ENCODE measurements at regions not wholly inside any gene's neighbourhood (a gene's known extent, or its start where the extent isn't known, plus 50 kb on each side); places are given as distances from the start of the nearest gene placed in this dataset.

- Mint-ChIP-seq H3K27ac (no peak overlapping the region), H3K4me1 (peaks cover 2% of the 10 kb centered on the region), H3K4me3 (no peak overlapping the region), H3K27me3 (ENCODE audit: low read depth) (no peaks in the 10 kb centered on the region), H3K36me3 (no peaks in the 10 kb centered on the region), H3K9me3 (peaks cover 4% of the 10 kb centered on the region)
- no peak for TF ChIP-seq CTCF (IDR thresholded peaks at IDR 0.05; ENCODE audit: unreplicated experiment)
- no peak for DNase-seq (ENCODE audit: low spot score in 2 of 2, unreplicated experiment in 2 of 2)
Observed at GRCh38 chr2:17441055-17441771, 77.0 kb downstream of the RAD51AP2 start.

GRCh38 chr2:17430326-17430725, 87.9 kb downstream of the RAD51AP2 start:
- DNase-seq (ENCODE audit: low spot score in 2 of 2, unreplicated experiment in 2 of 2), result no peak
- no peak for TF ChIP-seq CTCF (IDR thresholded peaks at IDR 0.05; ENCODE audit: unreplicated experiment)
- no peaks in the 10 kb centered on the region for H3K9me3 Mint-ChIP-seq
- H3K4me1 Mint-ChIP-seq, result peaks cover 15% of the 10 kb centered on the region
- no peak overlapping the region for H3K27ac Mint-ChIP-seq
- H3K4me3 Mint-ChIP-seq, result no peak overlapping the region
- H3K36me3 Mint-ChIP-seq, result no peaks in the 10 kb centered on the region
- H3K27me3 Mint-ChIP-seq (ENCODE audit: low read depth), result peaks cover 3% of the 10 kb centered on the region

GRCh38 chr2:17429130-17429529, 89.1 kb downstream of the RAD51AP2 start:
- no peak for DNase-seq (ENCODE audit: low spot score in 2 of 2, unreplicated experiment in 2 of 2)
- no peak overlapping the region for H3K4me3 Mint-ChIP-seq
- H3K27me3 Mint-ChIP-seq (ENCODE audit: low read depth), result peaks cover 3% of the 10 kb centered on the region
- H3K4me1 Mint-ChIP-seq, result peaks cover 15% of the 10 kb centered on the region
- TF ChIP-seq CTCF (IDR thresholded peaks at IDR 0.05; ENCODE audit: unreplicated experiment), result no peak
- H3K27ac Mint-ChIP-seq, result no peak overlapping the region
- no peaks in the 10 kb centered on the region for H3K36me3 Mint-ChIP-seq
- H3K9me3 Mint-ChIP-seq, result no peaks in the 10 kb centered on the region

- no peak for DNase-seq (ENCODE audit: low spot score in 2 of 2, unreplicated experiment in 2 of 2)
- no peak overlapping the region for H3K4me3 Mint-ChIP-seq
- H3K27me3 Mint-ChIP-seq (ENCODE audit: low read depth), result peaks cover 3% of the 10 kb centered on the region
- H3K36me3 Mint-ChIP-seq, result no peaks in the 10 kb centered on the region
- H3K9me3 Mint-ChIP-seq, result no peaks in the 10 kb centered on the region
- no peak overlapping the region for H3K27ac Mint-ChIP-seq
- H3K4me1 Mint-ChIP-seq, result peaks cover 15% of the 10 kb centered on the region
- TF ChIP-seq CTCF (IDR thresholded peaks at IDR 0.05; ENCODE audit: unreplicated experiment), result no peak
Observed at GRCh38 chr2:17427401-17427800, 90.8 kb downstream of the RAD51AP2 start.

DNA sequence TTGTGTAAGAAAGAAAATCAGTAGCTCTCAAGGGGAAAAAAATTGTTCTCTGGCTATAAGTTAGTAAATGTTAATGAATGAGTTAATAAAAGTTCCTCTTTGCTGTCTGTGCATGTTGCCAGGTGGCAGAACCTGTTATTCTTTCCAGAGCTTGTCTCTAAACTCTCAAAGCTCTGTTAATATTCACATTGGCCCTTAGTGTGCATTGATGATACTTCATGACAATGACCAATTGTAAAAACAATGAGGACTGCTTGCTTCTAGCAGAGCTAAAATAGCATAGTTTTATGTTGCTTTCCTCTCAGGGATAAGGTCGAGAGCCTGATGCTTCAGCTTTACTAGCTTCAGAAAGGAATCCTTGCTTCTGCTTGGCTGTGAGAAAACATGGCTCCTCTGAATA, 91.5 kb downstream of the RAD51AP2 start:
- no peaks in the 10 kb centered on the region for H3K9me3 Mint-ChIP-seq
- peaks cover 15% of the 10 kb centered on the region for H3K4me1 Mint-ChIP-seq
- no peaks in the 10 kb centered on the region for H3K36me3 Mint-ChIP-seq
- H3K4me3 Mint-ChIP-seq, result no peak overlapping the region
- DNase-seq (ENCODE audit: low spot score in 2 of 2, unreplicated experiment in 2 of 2), result no peak
- TF ChIP-seq CTCF (IDR thresholded peaks at IDR 0.05; ENCODE audit: unreplicated experiment), result no peak
- H3K27ac Mint-ChIP-seq, result no peak overlapping the region
- peaks cover 3% of the 10 kb centered on the region for H3K27me3 Mint-ChIP-seq (ENCODE audit: low read depth)
